HepG2 (cell line): ENCODE measurements at regions not wholly inside any gene's neighbourhood (a gene's known extent, or its start where the extent isn't known, plus 50 kb on each side); places are given as distances from the start of the nearest gene placed in this dataset.

Experiments
- ATAC-seq: fragments of 200-7000 bp; cut with Tn5 transposase; 3 replicates; pipeline ENCODE4 v1.9.1; 2020; ENCODE audit warnings: mild to moderate bottlenecking, moderate library complexity
- BruUV-seq: library from RNA; stranded (reverse); fragments of 400-500 nt; replicated peaks from 2 replicates; lab custom pipeline; 2021; lab: Mats Ljungman, UMichigan
- CTCF ChIA-PET: fragments of 300-600 bp; formaldehyde crosslinking; extraction: SDS; loops from one replicate; lab custom pipeline; 2021; ENCODE audit warnings: low total read pairs, inconsistent platforms, low intra/inter-chr PET ratio; lab: Yijun Ruan, JAX
- POLR2A ChIA-PET: fragments of 350-600 bp; sonication (Branson Sonifier 250); formaldehyde crosslinking; loops from one replicate; lab custom pipeline; 2020; ENCODE audit warnings: antibody characterized with exemption, inconsistent platforms; lab: Yijun Ruan, JAX
- DNase-seq: peaks from one replicate; pipeline ENCODE4 v3.0.0-alpha.2; 2015; ENCODE audit warnings: low spot score
- FAIRE-seq: peaks from 3 replicates; lab custom pipeline; 2011; peaks lifted over from hg19 to GRCh38; lab: Jason Lieb, UNC
- H2AFZ ChIP-seq: one replicate; pipeline ENCODE4 v1.6.1; 2011; ENCODE audit warnings: low read length, inconsistent platforms
- H3K27ac ChIP-seq: fragments of 300-600 bp; 3 replicates; pipeline ENCODE4 v1.8.0; 2011; ENCODE audit warnings: mixed run types, mild to moderate bottlenecking, mixed read lengths, low read length, inconsistent platforms; ENCODE audit not compliant: insufficient read depth; ENCODE audit errors: extremely low read length
- H3K27me3 ChIP-seq, 2 experiments: fragments of 200-600 bp in 1 of 2; 2 replicates in 1 of 2; 3 replicates in 1 of 2; pipeline versions ENCODE4 v1.6.0 to v1.8.0; 2011; ENCODE audit warnings: low read length in 2 of 2, mild to moderate bottlenecking in 2 of 2, moderate library complexity in 2 of 2, inconsistent platforms in 1 of 2; ENCODE audit not compliant: insufficient read depth in 2 of 2, control insufficient read depth in 1 of 2
- H3K36me3 ChIP-seq, 2 experiments: fragments of 200-600 bp in 1 of 2; replicated peaks in 1 of 2; 2 replicates in 1 of 2; 3 replicates in 1 of 2; pipeline versions ENCODE4 v1.5.1 to v1.8.0; 2011; ENCODE audit warnings: low read length in 2 of 2, inconsistent platforms in 1 of 2; ENCODE audit not compliant: insufficient read depth in 2 of 2, control insufficient read depth in 1 of 2
- H3K4me1 ChIP-seq: 2 replicates; pipeline ENCODE4 v1.5.1; 2012; ENCODE audit warnings: low read length, inconsistent platforms; ENCODE audit not compliant: insufficient read depth
- H3K4me2 ChIP-seq: 2 replicates; pipeline ENCODE4 v1.6.0; 2011; ENCODE audit warnings: low read depth, low read length, inconsistent platforms
- H3K4me3 ChIP-seq, 3 experiments: fragments of 200-600 bp in 1 of 3; sonication (generic), shearing (Covaris generic) in 1 of 3; replicated peaks in 1 of 3; 2 replicates each; pipeline ENCODE4 v1.5.1; 2011 to 2016; ENCODE audit warnings: low read length in 3 of 3, inconsistent platforms in 2 of 3, low read depth in 2 of 3, mild to moderate bottlenecking in 2 of 3, control low read depth in 1 of 3, mixed read lengths in 1 of 3; ENCODE audit not compliant: insufficient read depth in 1 of 3
- H3K79me2 ChIP-seq: one replicate; pipeline ENCODE4 v1.6.1; 2011; ENCODE audit warnings: low read length, inconsistent platforms; ENCODE audit not compliant: insufficient read depth
- H3K9ac ChIP-seq: 2 replicates; pipeline ENCODE4 v1.6.0; 2011; ENCODE audit warnings: mild to moderate bottlenecking, low read depth, low read length, inconsistent platforms; ENCODE audit not compliant: insufficient read depth
- H3K9me3 ChIP-seq: 2 replicates; pipeline ENCODE4 v1.5.1; 2012; ENCODE audit warnings: mild to moderate bottlenecking, low read length
- H4K20me1 ChIP-seq: 2 replicates; pipeline ENCODE4 v1.6.0; 2011; ENCODE audit warnings: inconsistent platforms, mild to moderate bottlenecking, low read length, moderate library complexity; ENCODE audit not compliant: insufficient read depth
- CHD4 ChIP-seq: fragments of 200-600 bp; sonication (generic); IDR thresholded peaks from 2 replicates; pipeline ENCODE4 v1.7.0; 2017; ENCODE audit warnings: mild to moderate bottlenecking, low read length, borderline replicate concordance
- JDP2 ChIP-seq: sonication (generic); formaldehyde crosslinking; IDR thresholded peaks from 2 replicates; pipeline ENCODE4 v1.8.1; 2022; ENCODE audit warnings: missing genetic modification reagents, borderline replicate concordance
- NCOA1 ChIP-seq: sonication (generic); formaldehyde crosslinking; IDR thresholded peaks from 2 replicates; pipeline ENCODE4 v1.9.0; 2021; ENCODE audit warnings: missing genetic modification reagents
- NFE2L2 ChIP-seq: fragments of 150-350 bp; IDR thresholded peaks from 2 replicates; pipeline ENCODE4 v1.6.1; 2014; ENCODE audit warnings: low read length
- PAF1 ChIP-seq: IDR thresholded peaks from 2 replicates; pipeline ENCODE4 v1.6.1; 2016; ENCODE audit warnings: missing genetic modification reagents, missing compliant biosample characterization
- PLRG1 ChIP-seq: fragments of 450-650 bp; conservative IDR thresholded peaks from 2 replicates; pipeline ENCODE4 v1.6.1; 2016
- ZC3H4 ChIP-seq: sonication (generic); formaldehyde crosslinking; IDR thresholded peaks from 2 replicates; pipeline ENCODE4 v1.4.0; 2020; ENCODE audit warnings: missing genetic modification reagents, borderline replicate concordance
- ZFP36L2 ChIP-seq: sonication (generic); formaldehyde crosslinking; IDR thresholded peaks from 2 replicates; pipeline ENCODE4 v1.4.0; 2020; ENCODE audit warnings: missing genetic modification reagents
- ZNF556 ChIP-seq: sonication (generic); formaldehyde crosslinking; IDR thresholded peaks from 2 replicates; pipeline ENCODE4 v1.4.0; 2020; ENCODE audit warnings: mild to moderate bottlenecking, missing genetic modification reagents, borderline replicate concordance
- ZNF569 ChIP-seq: sonication (generic); formaldehyde crosslinking; IDR thresholded peaks from 2 replicates; pipeline ENCODE4 v1.5.0; 2020; ENCODE audit warnings: mild to moderate bottlenecking, missing genetic modification reagents, moderate library complexity, borderline replicate concordance
- ZSCAN30 ChIP-seq: sonication (generic); formaldehyde crosslinking; IDR thresholded peaks from 2 replicates; pipeline ENCODE4 v1.5.0; 2020; ENCODE audit warnings: mild to moderate bottlenecking, missing genetic modification reagents
- WGBS: methylation state at CpG from one replicate; pipeline ENCODE4 v1.1.6; 2017; ENCODE audit warnings: low lambda C conversion rate; 5-methylcytosine and 5-hydroxymethylcytosine counted together
- in situ Hi-C: cut with HindIII; loops from 2 replicates; pipeline ENCODE4 v1.10.0; 2017; ENCODE audit warnings: low pct_unique_long_range_greater_than_20kb; ENCODE audit not compliant: extremely low pct_ligation_motif_present
- intact Hi-C: fragments of 100-400 bp; cut with micrococcal nuclease; formaldehyde crosslinking; loops from one replicate; pipeline ENCODE4 v1.10.0; 2022; ENCODE audit not compliant: unreplicated experiment
- TF ChIP-seq, protein P1 (sequence below): sonication (generic); formaldehyde crosslinking; IDR thresholded peaks from 2 replicates; pipeline ENCODE4 v1.4.0; 2020; ENCODE audit warnings: mild to moderate bottlenecking, missing genetic modification reagents
- TF ChIP-seq, protein P2 (sequence below): sonication (generic); formaldehyde crosslinking; IDR thresholded peaks from 2 replicates; pipeline ENCODE4 v1.4.0; 2020; ENCODE audit warnings: missing genetic modification reagents
- TF ChIP-seq, protein P3 (sequence below): sonication (generic); formaldehyde crosslinking; IDR thresholded peaks from 2 replicates; pipeline ENCODE4 v1.5.1; 2020; ENCODE audit warnings: mild to moderate bottlenecking, missing genetic modification reagents, borderline replicate concordance
- TF ChIP-seq, protein P4 (sequence below): sonication (generic); formaldehyde crosslinking; IDR thresholded peaks from 2 replicates; pipeline ENCODE4 v1.5.1; 2020; ENCODE audit warnings: missing genetic modification reagents, mild to moderate bottlenecking, borderline replicate concordance

DNA sequence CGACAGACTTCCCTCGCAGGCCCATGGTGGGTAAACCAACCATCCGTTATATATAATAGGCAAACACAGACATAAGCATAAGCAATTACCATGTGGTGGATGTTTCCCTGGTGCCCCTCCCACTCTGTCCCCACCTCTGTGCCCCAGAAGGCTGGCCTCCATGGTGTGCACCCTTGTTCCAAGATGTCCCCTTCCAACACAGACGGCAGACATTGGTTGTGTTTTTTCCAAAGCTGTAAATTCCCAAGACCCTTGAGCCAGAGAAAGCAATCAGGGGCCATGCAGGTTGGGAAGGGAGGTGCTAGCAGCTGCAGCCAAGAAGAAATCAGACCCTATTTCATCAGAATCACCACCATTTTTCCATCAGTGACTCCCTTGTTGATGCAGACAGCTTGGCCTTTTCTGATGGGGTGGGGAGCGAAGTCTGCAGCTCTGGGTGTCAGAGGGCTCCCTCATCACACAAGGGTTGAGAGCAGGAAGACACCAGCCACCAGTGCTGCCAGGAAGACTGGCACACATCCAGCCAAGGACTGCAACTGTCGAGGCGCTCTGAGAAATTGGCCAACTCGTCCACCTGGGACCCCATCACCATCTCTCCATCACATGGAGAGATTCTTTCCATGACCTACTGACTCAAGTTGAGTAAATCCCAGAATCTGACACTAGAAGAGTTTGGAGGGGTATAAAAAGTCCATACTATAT, 86.8 kb upstream of the CHST15 start:
- no peak overlapping the region for H3K9ac ChIP-seq
- DNase-seq (no peak), FAIRE-seq (no peak), ATAC-seq (no peak)
- no peak overlapping the region for H3K4me2 ChIP-seq
- intact Hi-C loops (no loop called here), in situ Hi-C loops (no loop called here)
- no peaks in the 10 kb centered on the region for H3K36me3 ChIP-seq
- H4K20me1 ChIP-seq: no peaks in the 10 kb centered on the region
- no peak overlapping the region for H3K27ac ChIP-seq
- no TSS peak for BruUV-seq
- H2AFZ ChIP-seq: no peak overlapping the region
- H3K27me3 ChIP-seq: peaks cover 2 to 31% of the 10 kb centered on the region in 2 experiments; a peak in 3 of 5 replicates
- TF ChIP-seq JDP2 (no peak), NFE2L2 (no peak), CHD4 (no peak), ZNF569 (CRISPR knock-in tag) (no peak), PLRG1 (no peak), ZC3H4 (CRISPR knock-in tag) (no peak), ZNF556 (CRISPR knock-in tag) (no peak), NCOA1 (CRISPR knock-in tag) (no peak), ZSCAN30 (CRISPR knock-in tag) (no peak), ZFP36L2 (no peak), PAF1 (CRISPR knock-in tag) (no peak)
- TF ChIP-seq, protein P1, sequence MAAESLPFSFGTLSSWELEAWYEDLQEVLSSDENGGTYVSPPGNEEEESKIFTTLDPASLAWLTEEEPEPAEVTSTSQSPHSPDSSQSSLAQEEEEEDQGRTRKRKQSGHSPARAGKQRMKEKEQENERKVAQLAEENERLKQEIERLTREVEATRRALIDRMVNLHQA (CRISPR knock-in tag): no peak
- TF ChIP-seq, protein P2, sequence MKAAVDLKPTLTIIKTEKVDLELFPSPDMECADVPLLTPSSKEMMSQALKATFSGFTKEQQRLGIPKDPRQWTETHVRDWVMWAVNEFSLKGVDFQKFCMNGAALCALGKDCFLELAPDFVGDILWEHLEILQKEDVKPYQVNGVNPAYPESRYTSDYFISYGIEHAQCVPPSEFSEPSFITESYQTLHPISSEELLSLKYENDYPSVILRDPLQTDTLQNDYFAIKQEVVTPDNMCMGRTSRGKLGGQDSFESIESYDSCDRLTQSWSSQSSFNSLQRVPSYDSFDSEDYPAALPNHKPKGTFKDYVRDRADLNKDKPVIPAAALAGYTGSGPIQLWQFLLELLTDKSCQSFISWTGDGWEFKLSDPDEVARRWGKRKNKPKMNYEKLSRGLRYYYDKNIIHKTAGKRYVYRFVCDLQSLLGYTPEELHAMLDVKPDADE (CRISPR knock-in tag): no peak
- TF ChIP-seq, protein P3, sequence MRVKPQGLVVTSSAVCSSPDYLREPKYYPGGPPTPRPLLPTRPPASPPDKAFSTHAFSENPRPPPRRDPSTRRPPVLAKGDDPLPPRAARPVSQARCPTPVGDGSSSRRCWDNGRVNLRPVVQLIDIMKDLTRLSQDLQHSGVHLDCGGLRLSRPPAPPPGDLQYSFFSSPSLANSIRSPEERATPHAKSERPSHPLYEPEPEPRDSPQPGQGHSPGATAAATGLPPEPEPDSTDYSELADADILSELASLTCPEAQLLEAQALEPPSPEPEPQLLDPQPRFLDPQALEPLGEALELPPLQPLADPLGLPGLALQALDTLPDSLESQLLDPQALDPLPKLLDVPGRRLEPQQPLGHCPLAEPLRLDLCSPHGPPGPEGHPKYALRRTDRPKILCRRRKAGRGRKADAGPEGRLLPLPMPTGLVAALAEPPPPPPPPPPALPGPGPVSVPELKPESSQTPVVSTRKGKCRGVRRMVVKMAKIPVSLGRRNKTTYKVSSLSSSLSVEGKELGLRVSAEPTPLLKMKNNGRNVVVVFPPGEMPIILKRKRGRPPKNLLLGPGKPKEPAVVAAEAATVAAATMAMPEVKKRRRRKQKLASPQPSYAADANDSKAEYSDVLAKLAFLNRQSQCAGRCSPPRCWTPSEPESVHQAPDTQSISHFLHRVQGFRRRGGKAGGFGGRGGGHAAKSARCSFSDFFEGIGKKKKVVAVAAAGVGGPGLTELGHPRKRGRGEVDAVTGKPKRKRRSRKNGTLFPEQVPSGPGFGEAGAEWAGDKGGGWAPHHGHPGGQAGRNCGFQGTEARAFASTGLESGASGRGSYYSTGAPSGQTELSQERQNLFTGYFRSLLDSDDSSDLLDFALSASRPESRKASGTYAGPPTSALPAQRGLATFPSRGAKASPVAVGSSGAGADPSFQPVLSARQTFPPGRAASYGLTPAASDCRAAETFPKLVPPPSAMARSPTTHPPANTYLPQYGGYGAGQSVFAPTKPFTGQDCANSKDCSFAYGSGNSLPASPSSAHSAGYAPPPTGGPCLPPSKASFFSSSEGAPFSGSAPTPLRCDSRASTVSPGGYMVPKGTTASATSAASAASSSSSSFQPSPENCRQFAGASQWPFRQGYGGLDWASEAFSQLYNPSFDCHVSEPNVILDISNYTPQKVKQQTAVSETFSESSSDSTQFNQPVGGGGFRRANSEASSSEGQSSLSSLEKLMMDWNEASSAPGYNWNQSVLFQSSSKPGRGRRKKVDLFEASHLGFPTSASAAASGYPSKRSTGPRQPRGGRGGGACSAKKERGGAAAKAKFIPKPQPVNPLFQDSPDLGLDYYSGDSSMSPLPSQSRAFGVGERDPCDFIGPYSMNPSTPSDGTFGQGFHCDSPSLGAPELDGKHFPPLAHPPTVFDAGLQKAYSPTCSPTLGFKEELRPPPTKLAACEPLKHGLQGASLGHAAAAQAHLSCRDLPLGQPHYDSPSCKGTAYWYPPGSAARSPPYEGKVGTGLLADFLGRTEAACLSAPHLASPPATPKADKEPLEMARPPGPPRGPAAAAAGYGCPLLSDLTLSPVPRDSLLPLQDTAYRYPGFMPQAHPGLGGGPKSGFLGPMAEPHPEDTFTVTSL (CRISPR knock-in tag): no peak
- TF ChIP-seq, protein P4, sequence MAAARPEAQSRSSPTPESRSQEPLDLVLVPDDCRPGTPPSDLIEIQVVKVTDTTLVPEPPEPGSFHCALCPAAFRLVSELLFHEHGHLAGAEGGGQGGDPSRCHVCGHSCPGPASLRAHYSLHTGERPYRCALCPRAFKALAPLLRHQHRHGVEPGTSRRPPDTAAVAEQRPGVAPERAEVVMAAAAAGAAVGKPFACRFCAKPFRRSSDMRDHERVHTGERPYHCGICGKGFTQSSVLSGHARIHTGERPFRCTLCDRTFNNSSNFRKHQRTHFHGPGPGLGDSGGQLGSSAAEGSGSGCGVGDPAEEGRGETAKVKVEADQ (CRISPR knock-in tag): no peak
- WGBS: 46% methylated on average over 8 of the region's 8 CpGs
- no peaks in the 10 kb centered on the region for H3K4me1 ChIP-seq
- H3K4me3 ChIP-seq: no peak overlapping the region
- no peaks in the 10 kb centered on the region for H3K79me2 ChIP-seq
- ChIA-PET CTCF (no interaction called here), POLR2A (no interaction called here)
- no peaks in the 10 kb centered on the region for H3K9me3 ChIP-seq
